A549 (cell line): ENCODE measurements at regions not wholly inside any gene's neighbourhood (a gene's known extent, or its start where the extent isn't known, plus 50 kb on each side); places are given as distances from the start of the nearest gene placed in this dataset.

Experiments used
- ATAC-seq, 2 experiments: fragments of 200-7000 bp in 1 of 2; fragments of >200 bp in 1 of 2; cut with Nextera tagmentation in 1 of 2; cut with Tn5 transposase in 1 of 2; 3 replicates each; pipeline versions ENCODE4 v1.8.0 to v1.9.1; 2018 to 2020; ENCODE audit warnings: mild to moderate bottlenecking in 1 of 2, moderate library complexity in 1 of 2
- CTCF ChIA-PET: fragments of 300-600 bp; sonication (Branson Sonifier 250); formaldehyde crosslinking; extraction: SDS; loops from one replicate; lab custom pipeline; 2021; ENCODE audit warnings: antibody characterized with exemption, inconsistent platforms; lab: Yijun Ruan, JAX
- POLR2A ChIA-PET: fragments of 350-600 bp; formaldehyde crosslinking; extraction: SDS; loops from one replicate; lab custom pipeline; 2021; ENCODE audit warnings: antibody characterized with exemption, inconsistent platforms; lab: Yijun Ruan, JAX
- DNase-seq, 2 experiments: peaks; one replicate each; pipeline versions ENCODE4 v3.0.0 to v3.0.0-alpha.2; 2011 to 2016; ENCODE audit warnings: low read depth in 1 of 2, low spot score in 1 of 2
- FAIRE-seq: peaks from 2 replicates; lab custom pipeline; 2011; peaks lifted over from hg19 to GRCh38; lab: Jason Lieb, UNC
- H3K27ac ChIP-seq, 2 experiments: fragments of >200 bp; sonication (Bioruptor Twin); formaldehyde crosslinking; 3 replicates each; pipeline ENCODE4 v1.5.1; 2016 to 2017
- H3K4me1 ChIP-seq: fragments of >200 bp; sonication (Bioruptor Twin); formaldehyde crosslinking; 3 replicates; pipeline ENCODE4 v1.6.1; 2016
- H3K4me2 ChIP-seq: fragments of >200 bp; sonication (Bioruptor Twin); formaldehyde crosslinking; 3 replicates; pipeline ENCODE4 v1.6.1; 2016
- H3K4me3 ChIP-seq: fragments of >200 bp; sonication (Bioruptor Twin); formaldehyde crosslinking; 3 replicates; pipeline ENCODE4 v1.5.1; 2016
- H3K9me3 ChIP-seq: fragments of >200 bp; sonication (Bioruptor Twin); formaldehyde crosslinking; 3 replicates; pipeline ENCODE4 v1.6.1; 2016
- CEBPB ChIP-seq, 2 experiments: fragments of >200 bp in 1 of 2; sonication (Bioruptor Twin) in 1 of 2; formaldehyde crosslinking in 1 of 2; IDR thresholded peaks; 2 replicates each; pipeline ENCODE4 v1.6.1; 2012 to 2016
- CHD4 ChIP-seq: fragments of 200-600 bp; sonication (generic); IDR thresholded peaks from 2 replicates; pipeline ENCODE4 v1.6.1; 2016; ENCODE audit warnings: antibody characterized with exemption, mild to moderate bottlenecking, borderline replicate concordance
- CTCF ChIP-seq: fragments of >200 bp; sonication (Bioruptor Twin); formaldehyde crosslinking; IDR thresholded peaks from 3 replicates; pipeline ENCODE4 v1.5.1; 2016
- EHF ChIP-seq: fragments of 250-450 bp; sonication (Bioruptor Pico); IDR thresholded peaks from 2 replicates; pipeline ENCODE4 v1.5.0; 2020; ENCODE audit warnings: mild to moderate bottlenecking
- EHMT2 ChIP-seq: fragments of 200-600 bp; sonication (generic); IDR thresholded peaks from 2 replicates; pipeline ENCODE4 v1.6.1; 2016; ENCODE audit warnings: antibody characterized with exemption, low read depth, mild to moderate bottlenecking, moderate library complexity
- FOSL2 ChIP-seq, 2 experiments: fragments of 450-650 bp in 1 of 2; fragments of >200 bp in 1 of 2; sonication (Bioruptor Twin) in 1 of 2; formaldehyde crosslinking; IDR thresholded peaks; 2 replicates each; pipeline versions ENCODE4 v1.5.0 to v1.6.1; 2016 to 2020; ENCODE audit warnings: mild to moderate bottlenecking in 1 of 2, moderate library complexity in 1 of 2
- HDAC2 ChIP-seq: fragments of 200-600 bp; sonication (generic); IDR thresholded peaks from 2 replicates; pipeline ENCODE4 v1.6.1; 2016
- HOXB13 ChIP-seq: fragments of 250-450 bp; sonication (Bioruptor Pico); IDR thresholded peaks from 2 replicates; pipeline ENCODE4 v1.5.0; 2020; ENCODE audit warnings: low read depth, mild to moderate bottlenecking, moderate library complexity
- MAX ChIP-seq: IDR thresholded peaks from 2 replicates; pipeline ENCODE4 v1.6.1; 2012
- NPAS2 ChIP-seq: fragments of 250-450 bp; sonication (Bioruptor Pico); IDR thresholded peaks from 2 replicates; pipeline ENCODE4 v1.8.0; 2022; ENCODE audit warnings: mild to moderate bottlenecking, moderate library complexity, borderline replicate concordance
- POLR2AphosphoS2 ChIP-seq: conservative IDR thresholded peaks from 2 replicates; pipeline ENCODE4 v1.6.1; 2012; ENCODE audit warnings: low read length, improper control_type of control experiment, inconsistent platforms
- RAD21 ChIP-seq, 2 experiments: fragments of >200 bp in 1 of 2; sonication (Bioruptor Twin) in 1 of 2; formaldehyde crosslinking in 1 of 2; IDR thresholded peaks in 1 of 2; conservative IDR thresholded peaks in 1 of 2; 2 replicates in 1 of 2; 3 replicates in 1 of 2; pipeline ENCODE4 v1.6.1; 2012 to 2018; ENCODE audit warnings: inconsistent platforms in 1 of 2
- RCOR1 ChIP-seq: fragments of 150-350 bp; IDR thresholded peaks from 2 replicates; pipeline ENCODE4 v1.6.1; 2014; ENCODE audit warnings: antibody characterized with exemption, low read length, low read depth
- SREBF2 ChIP-seq: fragments of 450-650 bp; IDR thresholded peaks from 2 replicates; pipeline ENCODE4 v1.6.1; 2014; ENCODE audit warnings: mild to moderate bottlenecking, moderate library complexity
- USF2 ChIP-seq: fragments of 450-650 bp; IDR thresholded peaks from 2 replicates; pipeline ENCODE4 v1.6.1; 2014; ENCODE audit warnings: antibody characterized with exemption
- ZSCAN20 ChIP-seq: fragments of 250-450 bp; sonication (Bioruptor Pico); IDR thresholded peaks from 2 replicates; pipeline ENCODE4 v1.8.0; 2022; ENCODE audit warnings: mild to moderate bottlenecking, moderate library complexity
- WGBS: methylation state at CpG from one replicate; pipeline ENCODE4 v1.1.6; 2017; ENCODE audit errors: missing lambda C conversion rate; 5-methylcytosine and 5-hydroxymethylcytosine counted together
- TF ChIP-seq, protein P1 (sequence below): fragments of 200-600 bp; sonication (generic); IDR thresholded peaks from 2 replicates; pipeline ENCODE4 v1.6.1; 2016; ENCODE audit warnings: antibody characterized with exemption, mild to moderate bottlenecking, moderate library complexity

DNA sequence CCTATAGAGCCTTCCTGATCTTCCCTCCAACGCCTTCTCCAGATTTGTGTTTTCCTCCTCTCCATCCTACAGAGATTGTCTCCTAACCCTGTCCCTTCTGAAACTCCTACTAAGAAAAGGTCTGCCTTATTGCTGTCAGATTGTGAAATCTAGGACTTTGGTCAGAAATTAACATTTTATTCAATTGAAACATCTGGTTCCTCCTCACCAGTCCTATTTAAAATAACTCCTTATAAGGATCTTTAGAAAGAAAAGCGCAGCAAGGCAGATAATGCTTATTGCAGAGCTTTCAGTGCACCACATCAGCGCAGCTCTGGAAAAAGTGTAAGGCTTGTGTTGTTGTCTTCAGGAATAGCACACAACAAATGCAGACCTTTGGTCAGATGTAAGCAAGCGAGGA, 477.8 kb upstream of the CHST9 start:
- H3K4me2 ChIP-seq = no peak overlapping the region
- H3K27ac ChIP-seq = no peak overlapping the region
- ATAC-seq (no peak), FAIRE-seq (no peak), DNase-seq (no peak)
- no peak for TF ChIP-seq FOSL2 (IDR thresholded peaks at IDR 0.05)
- TF ChIP-seq FOSL2 (CRISPR knock-in tag; IDR thresholded peaks at IDR 0.05) = no peak
- no peak for TF ChIP-seq HDAC2
- TF ChIP-seq RAD21 (conservative IDR thresholded peaks at IDR 0.05 in 1 of 2, IDR thresholded peaks at IDR 0.05 in 1 of 2) = no peak
- TF ChIP-seq, protein P1, sequence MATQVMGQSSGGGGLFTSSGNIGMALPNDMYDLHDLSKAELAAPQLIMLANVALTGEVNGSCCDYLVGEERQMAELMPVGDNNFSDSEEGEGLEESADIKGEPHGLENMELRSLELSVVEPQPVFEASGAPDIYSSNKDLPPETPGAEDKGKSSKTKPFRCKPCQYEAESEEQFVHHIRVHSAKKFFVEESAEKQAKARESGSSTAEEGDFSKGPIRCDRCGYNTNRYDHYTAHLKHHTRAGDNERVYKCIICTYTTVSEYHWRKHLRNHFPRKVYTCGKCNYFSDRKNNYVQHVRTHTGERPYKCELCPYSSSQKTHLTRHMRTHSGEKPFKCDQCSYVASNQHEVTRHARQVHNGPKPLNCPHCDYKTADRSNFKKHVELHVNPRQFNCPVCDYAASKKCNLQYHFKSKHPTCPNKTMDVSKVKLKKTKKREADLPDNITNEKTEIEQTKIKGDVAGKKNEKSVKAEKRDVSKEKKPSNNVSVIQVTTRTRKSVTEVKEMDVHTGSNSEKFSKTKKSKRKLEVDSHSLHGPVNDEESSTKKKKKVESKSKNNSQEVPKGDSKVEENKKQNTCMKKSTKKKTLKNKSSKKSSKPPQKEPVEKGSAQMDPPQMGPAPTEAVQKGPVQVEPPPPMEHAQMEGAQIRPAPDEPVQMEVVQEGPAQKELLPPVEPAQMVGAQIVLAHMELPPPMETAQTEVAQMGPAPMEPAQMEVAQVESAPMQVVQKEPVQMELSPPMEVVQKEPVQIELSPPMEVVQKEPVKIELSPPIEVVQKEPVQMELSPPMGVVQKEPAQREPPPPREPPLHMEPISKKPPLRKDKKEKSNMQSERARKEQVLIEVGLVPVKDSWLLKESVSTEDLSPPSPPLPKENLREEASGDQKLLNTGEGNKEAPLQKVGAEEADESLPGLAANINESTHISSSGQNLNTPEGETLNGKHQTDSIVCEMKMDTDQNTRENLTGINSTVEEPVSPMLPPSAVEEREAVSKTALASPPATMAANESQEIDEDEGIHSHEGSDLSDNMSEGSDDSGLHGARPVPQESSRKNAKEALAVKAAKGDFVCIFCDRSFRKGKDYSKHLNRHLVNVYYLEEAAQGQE = no peak
- no peak for TF ChIP-seq HOXB13 (CRISPR knock-in tag)
- no peak for TF ChIP-seq POLR2AphosphoS2
- no peak for TF ChIP-seq EHMT2
- TF ChIP-seq CTCF = no peak
- no peak for TF ChIP-seq EHF (CRISPR knock-in tag)
- 67% methylated on average over 4 of the region's 4 CpGs for WGBS
- H3K9me3 ChIP-seq = no peaks in the 10 kb centered on the region
- no peak overlapping the region for H3K4me3 ChIP-seq
- no peaks in the 10 kb centered on the region for H3K4me1 ChIP-seq
- CTCF ChIA-PET = no interaction called here
- POLR2A ChIA-PET = no interaction called here

DNA sequence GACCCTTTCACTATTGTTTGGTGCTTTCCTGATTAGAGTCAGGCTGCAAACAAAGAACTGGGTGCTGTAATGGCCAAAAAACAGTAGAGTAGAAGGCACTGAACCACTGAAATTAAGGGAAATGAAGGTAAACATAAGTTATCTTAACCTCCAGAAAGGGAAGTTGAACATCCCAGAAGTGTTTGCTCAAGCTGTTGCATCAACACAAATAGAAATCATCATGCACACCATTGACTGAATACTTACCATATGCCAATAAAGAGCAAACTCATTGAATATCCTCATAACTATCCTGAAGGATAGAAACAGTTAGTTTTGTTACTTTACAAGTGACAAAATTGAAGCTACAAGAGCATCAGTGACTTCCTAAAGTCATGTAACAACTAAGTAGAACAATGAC, 477.4 kb upstream of the CHST9 start:
- H3K4me1 ChIP-seq = no peaks in the 10 kb centered on the region
- no peak overlapping the region for H3K4me3 ChIP-seq
- H3K27ac ChIP-seq = no peak overlapping the region
- no peak for FAIRE-seq
- ChIA-PET POLR2A (no interaction called here), CTCF (no interaction called here)
- DNase-seq = no peak
- TF ChIP-seq CEBPB (IDR thresholded peaks at IDR 0.05) (no peak), HOXB13 (CRISPR knock-in tag) (no peak), USF2 (no peak), CHD4 (no peak), NPAS2 (CRISPR knock-in tag) (no peak), ZSCAN20 (CRISPR knock-in tag) (no peak), MAX (no peak), CTCF (no peak), SREBF2 (no peak), RCOR1 (no peak)
- TF ChIP-seq, protein P1 = no peak
- ATAC-seq = no peak
- no peak overlapping the region for H3K4me2 ChIP-seq
- no peaks in the 10 kb centered on the region for H3K9me3 ChIP-seq
